H1 (cell line): ENCODE measurements at regions not wholly inside any gene's neighbourhood (a gene's known extent, or its start where the extent isn't known, plus 50 kb on each side); places are given as distances from the start of the nearest gene placed in this dataset.

Source experiments
- CTCF ChIA-PET: fragments of 300-600 bp; sonication (Branson Sonifier 250); formaldehyde crosslinking; loops from one replicate; lab custom pipeline; 2021; ENCODE audit not compliant: partially characterized antibody; lab: Charles Lee
- POLR2A ChIA-PET: fragments of 300-600 bp; sonication (Branson Sonifier 250); formaldehyde crosslinking; loops from one replicate; lab custom pipeline; 2021; ENCODE audit warnings: inconsistent platforms; ENCODE audit not compliant: partially characterized antibody; lab: Charles Lee
- DNase-seq, 2 experiments: peaks; one replicate each; pipeline versions ENCODE4 v3.0.0 to v3.0.0-alpha.2; 2010 to 2022; ENCODE audit warnings: low spot score in 2 of 2, low read depth in 1 of 2, mixed read lengths in 1 of 2
- FAIRE-seq: peaks from 2 replicates; lab custom pipeline; 2011; peaks lifted over from hg19 to GRCh38; lab: Jason Lieb, UNC
- H2AFZ ChIP-seq: 2 replicates; pipeline ENCODE4 v1.8.1; 2012; ENCODE audit warnings: low read length, inconsistent platforms
- H2AK5ac ChIP-seq: 2 replicates; pipeline ENCODE4 v1.6.1; 2013; ENCODE audit warnings: low read depth, low read length
- H2BK120ac ChIP-seq: replicated peaks from 2 replicates; pipeline ENCODE3; 2013; ENCODE audit warnings: low read depth, low read length, inconsistent platforms
- H2BK12ac ChIP-seq: 2 replicates; pipeline ENCODE4 v1.6.1; 2013; ENCODE audit warnings: low read depth, low read length
- H2BK15ac ChIP-seq: 2 replicates; pipeline ENCODE4 v1.6.1; 2013; ENCODE audit warnings: low read length
- H2BK20ac ChIP-seq: 2 replicates; pipeline ENCODE4 v1.6.1; 2013; ENCODE audit warnings: low read length
- H2BK5ac ChIP-seq: 2 replicates; pipeline ENCODE4 v1.6.1; 2013; ENCODE audit warnings: low read depth, low read length
- H3K14ac ChIP-seq: 2 replicates; pipeline ENCODE4 v1.6.1; 2013; ENCODE audit warnings: inconsistent platforms; ENCODE audit not compliant: insufficient read length
- H3K18ac ChIP-seq: 2 replicates; pipeline ENCODE4 v1.6.1; 2013; ENCODE audit warnings: low read length; ENCODE audit errors: extremely low read depth
- H3K23ac ChIP-seq: 2 replicates; pipeline ENCODE4 v1.6.1; 2013; ENCODE audit warnings: inconsistent platforms; ENCODE audit not compliant: insufficient read length
- H3K23me2 ChIP-seq: 2 replicates; pipeline ENCODE4 v1.6.1; 2013; ENCODE audit warnings: low read depth, low read length
- H3K27ac ChIP-seq: 2 replicates; pipeline ENCODE4 v1.6.1; 2011; ENCODE audit warnings: low read depth, low read length, inconsistent platforms
- H3K27me3 ChIP-seq, 4 experiments: replicated peaks in 1 of 4; 1 replicate in 1 of 4; 2 replicates in 3 of 4; pipeline versions ENCODE4 v1.6.1 to v1.8.1; 2011 to 2013; ENCODE audit warnings: low read length in 3 of 4, mild to moderate bottlenecking in 3 of 4, inconsistent platforms in 2 of 4, mixed read lengths in 2 of 4, moderate library complexity in 1 of 4; ENCODE audit not compliant: control insufficient read depth in 3 of 4, insufficient read depth in 3 of 4; ENCODE audit errors: extremely low read depth in 1 of 4
- H3K36me3 ChIP-seq, 4 experiments: 2 replicates each; pipeline versions ENCODE4 v1.6.1 to v1.8.1; 2011 to 2013; ENCODE audit warnings: mild to moderate bottlenecking in 4 of 4, low read length in 3 of 4, moderate library complexity in 2 of 4, control low read depth in 1 of 4, inconsistent platforms in 1 of 4; ENCODE audit not compliant: insufficient read depth in 4 of 4, control insufficient read depth in 2 of 4
- H3K4ac ChIP-seq: replicated peaks from 2 replicates; pipeline ENCODE3; 2013; ENCODE audit warnings: low read length, low read depth, mixed read lengths, inconsistent platforms; ENCODE audit not compliant: insufficient read length
- H3K4me1 ChIP-seq, 4 experiments: replicated peaks in 1 of 4; 1 replicate in 1 of 4; 2 replicates in 3 of 4; pipeline versions ENCODE4 v1.6.1 to v1.8.1; 2011 to 2013; ENCODE audit warnings: low read length in 3 of 4, inconsistent platforms in 2 of 4, mixed read lengths in 1 of 4; ENCODE audit not compliant: insufficient read depth in 4 of 4, control insufficient read depth in 3 of 4
- H3K4me2 ChIP-seq, 2 experiments: 2 replicates each; pipeline versions ENCODE4 v1.6.1 to v1.8.1; 2011 to 2013; ENCODE audit warnings: low read depth in 2 of 2, low read length in 2 of 2, control low read depth in 1 of 2, inconsistent platforms in 1 of 2, mild to moderate bottlenecking in 1 of 2; ENCODE audit not compliant: insufficient read depth in 1 of 2
- H3K4me3 ChIP-seq, 4 experiments: fragments of 200-600, 300-600 bp in 1 of 4; sonication (generic), shearing (Covaris generic), sonication (Bioruptor Twin) in 1 of 4; 2 replicates each; pipeline versions ENCODE4 v1.5.1 to v1.8.1; 2011 to 2016; ENCODE audit warnings: low read length in 4 of 4, low read depth in 3 of 4, control low read depth in 2 of 4, inconsistent platforms in 2 of 4, mild to moderate bottlenecking in 2 of 4, mixed read lengths in 1 of 4, moderate library complexity in 1 of 4; ENCODE audit not compliant: insufficient read depth in 2 of 4; ENCODE audit errors: extremely low read depth in 1 of 4
- H3K56ac ChIP-seq: replicated peaks from 2 replicates; pipeline ENCODE3; 2013; ENCODE audit warnings: low read depth, mild to moderate bottlenecking, mixed read lengths, low read length, inconsistent platforms; ENCODE audit not compliant: insufficient read length
- H3K79me1 ChIP-seq: 2 replicates; pipeline ENCODE4 v1.6.1; 2013; ENCODE audit warnings: low read depth, low read length, control low read depth
- H3K79me2 ChIP-seq, 2 experiments: 2 replicates each; pipeline versions ENCODE4 v1.6.1 to v1.8.1; 2012 to 2013; ENCODE audit warnings: low read length in 2 of 2, mild to moderate bottlenecking in 2 of 2, inconsistent platforms in 1 of 2; ENCODE audit not compliant: insufficient read depth in 2 of 2, control insufficient read depth in 1 of 2
- H3K9ac ChIP-seq, 4 experiments: replicated peaks in 1 of 4; 1 replicate in 1 of 4; 2 replicates in 3 of 4; pipeline versions ENCODE4 v1.6.1 to v1.8.1; 2011 to 2013; ENCODE audit warnings: low read depth in 3 of 4, low read length in 3 of 4, control low read depth in 2 of 4, mild to moderate bottlenecking in 2 of 4, moderate library complexity in 2 of 4, inconsistent platforms in 1 of 4; ENCODE audit errors: extremely low read depth in 1 of 4
- H3K9me3 ChIP-seq, 2 experiments: 2 replicates each; pipeline versions ENCODE4 v1.6.1 to v1.8.1; 2012 to 2013; ENCODE audit warnings: mild to moderate bottlenecking in 2 of 2, moderate library complexity in 2 of 2, control low read depth in 1 of 2, inconsistent platforms in 1 of 2, low read depth in 1 of 2, low read length in 1 of 2, mixed read lengths in 1 of 2; ENCODE audit not compliant: insufficient read depth in 2 of 2
- H4K20me1 ChIP-seq, 2 experiments: replicated peaks in 1 of 2; 2 replicates each; pipeline versions ENCODE3 to v1.8.1; 2011 to 2013; ENCODE audit warnings: inconsistent platforms in 2 of 2, low read length in 2 of 2, mild to moderate bottlenecking in 1 of 2; ENCODE audit not compliant: insufficient read depth in 2 of 2, control insufficient read depth in 1 of 2
- H4K5ac ChIP-seq: 2 replicates; pipeline ENCODE4 v1.6.1; 2013; ENCODE audit warnings: low read length, low read depth, mixed read lengths, inconsistent platforms; ENCODE audit not compliant: insufficient read length
- H4K8ac ChIP-seq: 2 replicates; pipeline ENCODE4 v1.8.0; 2013; ENCODE audit warnings: mild to moderate bottlenecking, moderate library complexity, low read length, inconsistent platforms; ENCODE audit not compliant: insufficient read depth; ENCODE audit errors: extremely low read depth
- H4K91ac ChIP-seq: replicated peaks from 2 replicates; pipeline ENCODE3; 2013; ENCODE audit warnings: low read length, mixed read lengths, inconsistent platforms; ENCODE audit not compliant: insufficient read length
- CBX5 ChIP-seq: fragments of 300-800, 300-1000 bp; sonication (generic); IDR thresholded peaks from 2 replicates; pipeline ENCODE4 v1.7.1; 2016; ENCODE audit warnings: antibody characterized with exemption, low read length, low read depth
- CREB1 ChIP-seq: IDR thresholded peaks from 2 replicates; pipeline ENCODE4 v1.6.1; 2012; ENCODE audit warnings: inconsistent platforms
- EZH2 ChIP-seq: fragments of 200-600 bp; sonication (generic); IDR thresholded peaks from 2 replicates; pipeline ENCODE4 v1.7.1; 2012; ENCODE audit warnings: low read depth, mild to moderate bottlenecking, moderate library complexity, low read length, inconsistent platforms; ENCODE audit not compliant: severe bottlenecking
- FOSL1 ChIP-seq: IDR thresholded peaks from 2 replicates; pipeline ENCODE4 v1.6.1; 2011; ENCODE audit warnings: mild to moderate bottlenecking, low read depth, low read length, moderate library complexity; ENCODE audit not compliant: insufficient read depth
- GABPA ChIP-seq: IDR thresholded peaks from 2 replicates; pipeline ENCODE4 v1.6.1; 2011; ENCODE audit warnings: mild to moderate bottlenecking, low read length, moderate library complexity, borderline replicate concordance; ENCODE audit not compliant: insufficient read depth
- GTF2F1 ChIP-seq: IDR thresholded peaks from 2 replicates; pipeline ENCODE4 v1.6.1; 2012; ENCODE audit warnings: low read depth, low read length, improper control_type of control experiment, borderline replicate concordance
- HDAC2 ChIP-seq, 2 experiments: fragments of 300-600 bp in 1 of 2; sonication (generic) in 1 of 2; IDR thresholded peaks; 2 replicates each; pipeline ENCODE4 v1.6.1; 2011 to 2012; ENCODE audit warnings: low read depth in 2 of 2, low read length in 2 of 2, mild to moderate bottlenecking in 2 of 2, moderate library complexity in 2 of 2, borderline replicate concordance in 1 of 2, inconsistent platforms in 1 of 2
- KDM5A ChIP-seq: fragments of 200-600 bp; IDR thresholded peaks from 2 replicates; pipeline ENCODE4 v1.7.1; 2012; ENCODE audit warnings: mild to moderate bottlenecking, low read length, inconsistent platforms, mixed read lengths
- NANOG ChIP-seq: IDR thresholded peaks from 2 replicates; pipeline ENCODE4 v1.6.1; 2011; ENCODE audit warnings: low read length, low read depth, mild to moderate bottlenecking, inconsistent platforms; ENCODE audit not compliant: insufficient read depth, poor library complexity, severe bottlenecking
- POLR2A ChIP-seq, 2 experiments: IDR thresholded peaks; 1 replicate in 1 of 2; 2 replicates in 1 of 2; pipeline ENCODE4 v1.6.1; 2011; ENCODE audit warnings: low read depth in 2 of 2, low read length in 2 of 2, mild to moderate bottlenecking in 2 of 2; ENCODE audit errors: control extremely low read depth in 1 of 2
- RBBP5 ChIP-seq: IDR thresholded peaks from 2 replicates; pipeline ENCODE4 v1.7.1; 2012; ENCODE audit warnings: low read depth, mild to moderate bottlenecking, inconsistent platforms, low read length, moderate library complexity, borderline replicate concordance
- SIN3A ChIP-seq, 2 experiments: IDR thresholded peaks in 1 of 2; conservative IDR thresholded peaks in 1 of 2; 2 replicates each; pipeline ENCODE4 v1.6.1; 2011 to 2012; ENCODE audit warnings: low read length in 2 of 2, improper control_type of control experiment in 1 of 2, low read depth in 1 of 2, mild to moderate bottlenecking in 1 of 2
- SUZ12 ChIP-seq: fragments of 200-600 bp; sonication (generic); IDR thresholded peaks from 2 replicates; pipeline ENCODE4 v1.6.1; 2012; ENCODE audit warnings: mild to moderate bottlenecking, inconsistent platforms, low read length, moderate library complexity, mixed read lengths
- TBP ChIP-seq: IDR thresholded peaks from 2 replicates; pipeline ENCODE4 v1.6.1; 2011; ENCODE audit warnings: low read depth, low read length, improper control_type of control experiment
- WGBS, 2 experiments: shearing (Covaris generic) in 1 of 2; methylation state at CpG; one replicate each; pipeline versions ENCODE4 v1.1.6 to v1.1.7; 2013 to 2015; ENCODE audit warnings: low lambda C conversion rate in 2 of 2, mixed read lengths in 2 of 2, inconsistent platforms in 1 of 2, low coverage in 1 of 2, missing lambda C conversion rate in 1 of 2; ENCODE audit not compliant: insufficient replicate concordance in 2 of 2, insufficient coverage in 1 of 2, insufficient read length in 1 of 2; ENCODE audit errors: extremely low coverage in 1 of 2, missing lambda C conversion rate in 1 of 2; 5-methylcytosine and 5-hydroxymethylcytosine counted together
- TF ChIP-seq, protein P1 (sequence below): IDR thresholded peaks from 2 replicates; pipeline ENCODE4 v1.6.1; 2012; ENCODE audit warnings: inconsistent platforms

DNA sequence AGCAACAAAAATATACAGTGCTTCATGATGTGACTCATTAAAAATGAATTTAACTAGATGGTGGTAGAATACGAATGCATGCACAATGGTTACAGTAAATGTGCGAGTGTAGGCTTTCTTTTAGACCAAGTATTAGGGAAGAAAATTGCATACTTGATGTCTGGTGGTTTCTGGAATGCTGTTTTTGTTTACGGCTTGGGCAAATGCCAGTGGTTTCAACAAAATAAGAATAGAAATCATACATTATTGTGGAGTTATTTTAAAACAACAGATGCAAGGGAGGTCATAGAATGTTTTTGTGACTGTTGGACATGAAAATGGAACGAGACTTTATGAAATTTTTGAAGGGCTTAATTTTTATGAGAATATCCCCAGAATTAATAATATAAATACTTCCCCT, 580.9 kb downstream of the PLCL1 start:
- Histone ChIP-seq H2AK5ac (no peak overlapping the region), H4K20me1 (no peaks in the 10 kb centered on the region), H2BK15ac (no peak overlapping the region), H3K23me2 (no peaks in the 10 kb centered on the region), H2BK20ac (no peak overlapping the region), H3K18ac (no peak overlapping the region), H2BK5ac (no peak overlapping the region), H3K4me1 (no peaks in the 10 kb centered on the region), H3K9ac (no peak overlapping the region), H3K4me3 (no peak overlapping the region), H3K14ac (no peak overlapping the region), H3K4me2 (no peak overlapping the region), H3K27ac (no peak overlapping the region), H4K8ac (no peak overlapping the region), H4K5ac (no peak overlapping the region), H2BK120ac (no peak overlapping the region), H3K9me3 (no peaks in the 10 kb centered on the region), H4K91ac (no peak overlapping the region), H2BK12ac (no peak overlapping the region), H3K79me2 (no peaks in the 10 kb centered on the region), H3K56ac (no peak overlapping the region), H3K4ac (no peak overlapping the region), H2AFZ (no peak overlapping the region), H3K79me1 (no peaks in the 10 kb centered on the region), H3K27me3 (no peaks in the 10 kb centered on the region), H3K23ac (no peak overlapping the region), H3K36me3 (no peaks in the 10 kb centered on the region)
- POLR2A ChIA-PET, result no interaction called here
- 86% methylated on average over 4 of the region's 4 CpGs; no CpG with 5 or more reads in 1 of the 2 experiments for WGBS, 2 experiments
- FAIRE-seq (no peak), DNase-seq (no peak)
- CTCF ChIA-PET, result no interaction called here
- TF ChIP-seq NANOG (no peak), POLR2A (IDR thresholded peaks at IDR 0.05; ENCODE audit: control extremely low read depth in 1 of 2, low read depth in 2 of 2, low read length in 2 of 2) (no peak), EZH2 (no peak), HDAC2 (IDR thresholded peaks at IDR 0.05; ENCODE audit: borderline replicate concordance in 1 of 2, low read depth in 2 of 2, low read length in 2 of 2) (no peak), RBBP5 (no peak), GABPA (no peak), CBX5 (no peak), FOSL1 (no peak), GTF2F1 (no peak), TBP (no peak), CREB1 (no peak), KDM5A (no peak), SIN3A (conservative IDR thresholded peaks at IDR 0.05 in 1 of 2, IDR thresholded peaks at IDR 0.05 in 1 of 2; ENCODE audit: low read depth in 1 of 2, low read length in 2 of 2) (no peak), SUZ12 (no peak)
- TF ChIP-seq, protein P1, sequence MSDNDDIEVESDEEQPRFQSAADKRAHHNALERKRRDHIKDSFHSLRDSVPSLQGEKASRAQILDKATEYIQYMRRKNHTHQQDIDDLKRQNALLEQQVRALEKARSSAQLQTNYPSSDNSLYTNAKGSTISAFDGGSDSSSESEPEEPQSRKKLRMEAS, result no peak
